ENCODE measurements at regions not wholly inside any gene's neighbourhood (a gene's known extent, or its start where the extent isn't known, plus 50 kb on each side); places are given as distances from the start of the nearest gene placed in this dataset.

DNA sequence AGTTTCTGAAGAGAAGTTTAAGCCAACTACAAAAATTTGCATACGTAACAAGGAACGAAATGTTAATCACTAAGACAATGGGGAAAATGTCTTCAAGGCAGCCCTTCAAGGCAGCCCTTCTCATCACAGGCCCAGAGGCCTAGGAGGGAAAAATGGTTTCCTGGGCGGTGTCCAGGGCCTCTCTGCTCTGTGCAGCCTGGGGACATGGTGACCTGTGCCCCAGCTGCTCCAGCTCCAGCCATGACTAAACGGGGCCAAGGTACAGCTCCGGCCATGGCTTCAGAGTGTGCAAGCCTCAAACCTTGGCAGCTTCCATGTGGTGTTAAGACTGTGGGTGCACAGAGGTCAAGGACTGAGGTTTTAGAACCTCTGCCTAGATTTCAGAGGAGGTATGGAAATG, 325.1 kb downstream of the FRK start:
- Mint-ChIP-seq H3K4me1 (no peaks in the 10 kb centered on the region), H3K27me3 (no peaks in the 10 kb centered on the region), H3K27ac (no peak overlapping the region), H3K36me3 (ENCODE audit: low read depth) (no peaks in the 10 kb centered on the region), H3K4me3 (no peak overlapping the region), H3K9me3 (peaks cover 5% of the 10 kb centered on the region)
- POLR2A ChIA-PET: no interaction called here
- CTCF ChIA-PET: no interaction called here
- no peak for ATAC-seq (ENCODE audit: low read depth)
- TF ChIP-seq, protein P1, sequence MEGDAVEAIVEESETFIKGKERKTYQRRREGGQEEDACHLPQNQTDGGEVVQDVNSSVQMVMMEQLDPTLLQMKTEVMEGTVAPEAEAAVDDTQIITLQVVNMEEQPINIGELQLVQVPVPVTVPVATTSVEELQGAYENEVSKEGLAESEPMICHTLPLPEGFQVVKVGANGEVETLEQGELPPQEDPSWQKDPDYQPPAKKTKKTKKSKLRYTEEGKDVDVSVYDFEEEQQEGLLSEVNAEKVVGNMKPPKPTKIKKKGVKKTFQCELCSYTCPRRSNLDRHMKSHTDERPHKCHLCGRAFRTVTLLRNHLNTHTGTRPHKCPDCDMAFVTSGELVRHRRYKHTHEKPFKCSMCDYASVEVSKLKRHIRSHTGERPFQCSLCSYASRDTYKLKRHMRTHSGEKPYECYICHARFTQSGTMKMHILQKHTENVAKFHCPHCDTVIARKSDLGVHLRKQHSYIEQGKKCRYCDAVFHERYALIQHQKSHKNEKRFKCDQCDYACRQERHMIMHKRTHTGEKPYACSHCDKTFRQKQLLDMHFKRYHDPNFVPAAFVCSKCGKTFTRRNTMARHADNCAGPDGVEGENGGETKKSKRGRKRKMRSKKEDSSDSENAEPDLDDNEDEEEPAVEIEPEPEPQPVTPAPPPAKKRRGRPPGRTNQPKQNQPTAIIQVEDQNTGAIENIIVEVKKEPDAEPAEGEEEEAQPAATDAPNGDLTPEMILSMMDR (IDR thresholded peaks at IDR 0.05): no peak
- DNase-seq: no peak
- intact Hi-C loops (cut with micrococcal nuclease): no loop called here

DNA sequence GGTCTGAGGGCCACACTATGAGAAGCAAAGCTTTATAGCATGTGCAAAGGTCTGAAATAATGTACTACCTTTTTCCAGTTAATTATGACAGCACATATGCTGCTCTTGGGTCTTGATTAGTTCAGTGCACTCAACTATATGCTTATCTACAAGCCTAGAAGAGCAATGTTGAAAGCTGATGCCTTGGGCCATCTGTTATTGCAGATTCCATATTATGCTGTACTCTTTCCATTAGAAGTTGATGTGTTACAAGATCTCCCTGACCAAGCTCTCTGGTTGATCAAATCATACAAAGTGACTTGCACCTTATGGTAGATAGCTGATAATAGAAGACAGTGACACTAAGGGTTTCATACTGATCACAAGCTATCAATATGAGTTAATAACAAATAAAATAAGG, 327.3 kb downstream of the FRK start:
- Mint-ChIP-seq H3K4me3 (no peak overlapping the region), H3K36me3 (ENCODE audit: low read depth) (no peaks in the 10 kb centered on the region), H3K27ac (no peak overlapping the region), H3K27me3 (no peaks in the 10 kb centered on the region), H3K9me3 (peaks cover 5% of the 10 kb centered on the region), H3K4me1 (no peaks in the 10 kb centered on the region)
- intact Hi-C loops (cut with micrococcal nuclease): no loop called here
- POLR2A ChIA-PET: no interaction called here
- TF ChIP-seq, protein P1 (IDR thresholded peaks at IDR 0.05): no peak
- ATAC-seq (ENCODE audit: low read depth) (no peak), DNase-seq (no peak)
- CTCF ChIA-PET: no interaction called here

DNA sequence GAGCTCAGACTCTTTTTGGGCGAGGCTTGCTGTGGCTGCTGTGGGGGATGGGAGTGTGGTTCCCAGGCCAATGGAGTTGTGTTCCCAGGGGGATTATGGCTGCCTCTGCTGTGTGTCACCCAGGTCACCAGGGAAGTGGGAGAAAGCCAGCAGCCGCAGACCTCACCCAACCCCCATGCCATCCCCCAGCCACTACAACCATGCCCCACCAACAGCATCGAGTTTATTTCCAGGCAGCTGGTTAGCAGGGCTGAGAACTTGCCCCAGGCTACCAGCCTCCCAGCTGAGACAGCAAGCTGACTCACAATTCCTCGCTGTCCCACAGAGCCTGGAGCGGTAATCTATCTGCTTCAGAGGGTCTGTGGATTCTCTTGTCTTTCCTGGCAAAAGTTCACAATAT, 331.7 kb downstream of the FRK start:
- ATAC-seq (ENCODE audit: low read depth) (no peak), DNase-seq (no peak)
- Mint-ChIP-seq H3K4me3 (no peak overlapping the region), H3K27ac (no peak overlapping the region), H3K36me3 (ENCODE audit: low read depth) (no peaks in the 10 kb centered on the region), H3K9me3 (peaks cover under 1% of the 10 kb centered on the region), H3K4me1 (no peaks in the 10 kb centered on the region), H3K27me3 (no peaks in the 10 kb centered on the region)
- intact Hi-C loops (cut with micrococcal nuclease): no loop called here
- CTCF ChIA-PET: no interaction called here
- TF ChIP-seq, protein P1 (IDR thresholded peaks at IDR 0.05): no peak
- POLR2A ChIA-PET: no interaction called here

DNA sequence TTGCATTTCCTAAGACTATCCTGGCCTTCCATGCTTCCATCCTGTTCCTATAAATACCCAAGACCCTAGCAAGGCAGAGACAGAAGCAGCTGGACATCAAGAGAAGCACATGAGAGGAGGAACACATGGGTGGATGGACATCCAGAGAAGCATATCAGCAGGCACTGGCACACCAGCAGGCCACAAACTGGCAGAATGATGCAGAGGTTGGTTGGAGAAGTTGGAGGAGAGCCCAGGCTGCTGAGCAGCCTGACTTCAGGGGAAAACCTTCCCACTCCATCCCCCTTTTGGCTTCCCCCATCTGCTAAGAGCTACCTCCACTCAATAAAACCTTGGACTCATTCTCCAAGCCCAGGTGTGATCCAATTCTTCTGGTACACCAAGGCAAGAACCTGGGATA, 332.5 kb downstream of the FRK start:
- CTCF ChIA-PET: no interaction called here

DNA sequence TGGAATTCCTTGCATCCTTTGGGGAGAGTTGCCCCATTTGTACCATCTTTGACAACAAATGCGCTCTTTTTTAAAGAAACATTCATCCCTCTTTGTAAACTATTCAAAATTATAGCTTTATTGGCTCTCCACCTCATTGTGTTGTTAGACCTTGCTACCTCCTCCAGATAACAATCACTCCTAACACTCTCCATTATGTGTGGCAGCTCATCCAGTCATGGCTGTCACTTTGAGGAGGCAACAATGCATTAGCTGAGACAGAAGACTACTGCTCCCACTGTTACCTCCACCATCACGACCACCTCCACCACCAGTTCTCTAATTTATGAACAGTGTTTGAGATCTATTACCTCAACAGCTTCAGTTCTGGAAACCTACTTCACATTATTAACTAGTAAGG, 339.1 kb downstream of the FRK start:
- no peak overlapping the region for H3K4me3 Mint-ChIP-seq
- DNase-seq (no peak), ATAC-seq (ENCODE audit: low read depth) (no peak)
- no peaks in the 10 kb centered on the region for H3K27me3 Mint-ChIP-seq
- intact Hi-C loops (cut with micrococcal nuclease): no loop called here
- TF ChIP-seq, protein P1 (IDR thresholded peaks at IDR 0.05): no peak
- H3K9me3 Mint-ChIP-seq: peaks cover 4% of the 10 kb centered on the region
- ChIA-PET CTCF (no interaction called here), POLR2A (no interaction called here)
- no peak overlapping the region for H3K27ac Mint-ChIP-seq
- H3K36me3 Mint-ChIP-seq (ENCODE audit: low read depth): no peaks in the 10 kb centered on the region
- no peaks in the 10 kb centered on the region for H3K4me1 Mint-ChIP-seq

More for the DNA sequence above, 332.5 kb downstream of the FRK start:
- Mint-ChIP-seq H3K27ac (no peak overlapping the region), H3K36me3 (ENCODE audit: low read depth) (no peaks in the 10 kb centered on the region), H3K9me3 (peaks cover 4% of the 10 kb centered on the region), H3K4me1 (no peaks in the 10 kb centered on the region), H3K4me3 (no peak overlapping the region), H3K27me3 (no peaks in the 10 kb centered on the region)
- TF ChIP-seq, protein P1 (IDR thresholded peaks at IDR 0.05): no peak
- intact Hi-C loops (cut with micrococcal nuclease): no loop called here
- no peak for ATAC-seq (ENCODE audit: low read depth)
- POLR2A ChIA-PET: no interaction called here
- DNase-seq: no peak
